Cardiac septum (tissue), 1 donor: ENCODE measurements at regions not wholly inside any gene's neighbourhood (a gene's known extent, or its start where the extent isn't known, plus 50 kb on each side); places are given as distances from the start of the nearest gene placed in this dataset.
"Not testable (repeated sequence)": the region's sequence is repeated elsewhere in the genome, so short reads cannot be mapped to it uniquely, and the experiment has no call there.

Experiments used
- DNase-seq: peaks from one replicate; pipeline ENCODE4 v3.0.0-alpha.2; 2020; ENCODE audit warnings: low spot score
- intact Hi-C: fragments of 100-400 bp; cut with DNase I; formaldehyde crosslinking; loops from one replicate; pipeline ENCODE4 v1.14.0; 2022
- donor health status: DM: no; HTN: no; CAD: no.

GRCh38 chr12:131283862-131284825 is 330.4 kb downstream of the ADGRD1 start:
- peak; percentile 70 for DNase-seq
- intact Hi-C loops, result not testable (repeated sequence)

- DNase-seq, result peak; percentile 49
- intact Hi-C loops, result not testable (repeated sequence)
These were observed 331.5 kb downstream of the ADGRD1 start for GRCh38 chr12:131284954-131285904.

- intact Hi-C loops, result not testable (repeated sequence)
- DNase-seq, result peak; percentile 71
These were observed 332.2 kb downstream of the ADGRD1 start for GRCh38 chr12:131285905-131286295.

- DNase-seq, result peak; percentile 39
- intact Hi-C loops, result not testable (repeated sequence)
These were observed 332.6 kb downstream of the ADGRD1 start for GRCh38 chr12:131286301-131286700.

- DNase-seq, result peak; percentile 69
- intact Hi-C loops, result no loop called here
These were observed 333.6 kb downstream of the ADGRD1 start for GRCh38 chr12:131287015-131287937.

GRCh38 chr12:131287938-131288764 is 334.4 kb downstream of the ADGRD1 start:
- peak; percentile 53 for DNase-seq
- intact Hi-C loops, result no loop called here

- DNase-seq, result peak; percentile 59
- intact Hi-C loops, result not testable (repeated sequence)
These were observed 335.3 kb downstream of the ADGRD1 start for GRCh38 chr12:131288765-131289695.

GRCh38 chr12:131289807-131290206 is 336.1 kb downstream of the ADGRD1 start:
- peak; percentile 33 for DNase-seq
- intact Hi-C loops, result not testable (repeated sequence)

- peak; percentile 36 for DNase-seq
- intact Hi-C loops, result no loop called here
These were observed 336.7 kb downstream of the ADGRD1 start for GRCh38 chr12:131290255-131290959.

- intact Hi-C loops, result not testable (repeated sequence)
- peak; percentile 68 for DNase-seq
These were observed 339.6 kb downstream of the ADGRD1 start for GRCh38 chr12:131293071-131294015.

GRCh38 chr12:131294716-131295115 is 341.0 kb downstream of the ADGRD1 start:
- intact Hi-C loops, result not testable (repeated sequence)
- DNase-seq, result peak; percentile 72

GRCh38 chr12:131295117-131295516 is 341.4 kb downstream of the ADGRD1 start:
- intact Hi-C loops, result not testable (repeated sequence)

GRCh38 chr12:131295559-131295958 is 341.9 kb downstream of the ADGRD1 start:
- peak; percentile 46 for DNase-seq
- intact Hi-C loops, result not testable (repeated sequence)

More at GRCh38 chr12:131295117-131295516, 341.4 kb downstream of the ADGRD1 start:
- DNase-seq, result not testable (repeated sequence)

GRCh38 chr12:131296136-131296535 is 342.4 kb downstream of the ADGRD1 start:
- peak; percentile 14 for DNase-seq
- intact Hi-C loops, result not testable (repeated sequence)

GRCh38 chr12:131296651-131297050 is 342.9 kb downstream of the ADGRD1 start:
- peak; percentile 69 for DNase-seq
- intact Hi-C loops, result not testable (repeated sequence)
